Keratinocyte (primary cell): ENCODE measurements at regions not wholly inside any gene's neighbourhood (a gene's known extent, or its start where the extent isn't known, plus 50 kb on each side); places are given as distances from the start of the nearest gene placed in this dataset.

Experiments used
- DNase-seq: peaks from one replicate; pipeline ENCODE4 v3.0.0-alpha.2; 2011; ENCODE audit warnings: low read depth, missing footprints, low spot score
- FAIRE-seq: peaks from 2 replicates; lab custom pipeline; 2011; peaks lifted over from hg19 to GRCh38; lab: Jason Lieb, UNC
- H2AFZ ChIP-seq: 2 replicates; pipeline ENCODE4 v1.6.0; 2012; ENCODE audit warnings: low read length, control low read depth, inconsistent platforms; ENCODE audit not compliant: control insufficient read depth
- H3K27ac ChIP-seq: 2 replicates; pipeline ENCODE4 v1.5.1; 2011; ENCODE audit warnings: low read length; ENCODE audit not compliant: control insufficient read depth, insufficient read depth
- H3K27me3 ChIP-seq: 3 replicates; pipeline ENCODE4 v1.6.0; 2011; ENCODE audit warnings: low read length; ENCODE audit not compliant: control insufficient read depth, insufficient read depth; ENCODE audit errors: extremely low read depth
- H3K36me3 ChIP-seq, 2 experiments: 2 replicates in 1 of 2; 3 replicates in 1 of 2; pipeline ENCODE4 v1.5.1; 2011; ENCODE audit warnings: low read length in 2 of 2, mild to moderate bottlenecking in 1 of 2; ENCODE audit not compliant: control insufficient read depth in 2 of 2, insufficient read depth in 2 of 2; ENCODE audit errors: extremely low read depth in 1 of 2
- H3K4me1 ChIP-seq: 3 replicates; pipeline ENCODE4 v1.5.1; 2011; ENCODE audit warnings: low read length; ENCODE audit not compliant: control insufficient read depth, insufficient read depth; ENCODE audit errors: extremely low read depth
- H3K4me2 ChIP-seq: 3 replicates; pipeline ENCODE4 v1.6.0; 2011; ENCODE audit warnings: low read depth, low read length; ENCODE audit not compliant: control insufficient read depth, insufficient read depth; ENCODE audit errors: extremely low read depth
- H3K4me3 ChIP-seq, 3 experiments: fragments of 200-600 bp in 1 of 3; sonication (generic) in 1 of 3; 2 replicates in 2 of 3; 3 replicates in 1 of 3; pipeline ENCODE4 v1.5.1; 2011 to 2016; ENCODE audit warnings: low read length in 3 of 3, mild to moderate bottlenecking in 3 of 3, control low read depth in 2 of 3, inconsistent platforms in 1 of 3, low read depth in 1 of 3, mixed read lengths in 1 of 3, mixed run types in 1 of 3, moderate library complexity in 1 of 3; ENCODE audit not compliant: control insufficient read depth in 2 of 3, insufficient read depth in 2 of 3; ENCODE audit errors: extremely low read depth in 1 of 3
- H3K79me2 ChIP-seq: 2 replicates; pipeline ENCODE4 v1.6.0; 2012; ENCODE audit warnings: low read length; ENCODE audit not compliant: control insufficient read depth, insufficient read depth
- H3K9ac ChIP-seq: 3 replicates; pipeline ENCODE4 v1.6.0; 2011; ENCODE audit warnings: low read length; ENCODE audit not compliant: control insufficient read depth, insufficient read depth; ENCODE audit errors: extremely low read depth
- H3K9me1 ChIP-seq: 3 replicates; pipeline ENCODE4 v1.6.0; 2011; ENCODE audit warnings: low read length; ENCODE audit not compliant: control insufficient read depth, insufficient read depth; ENCODE audit errors: extremely low read depth
- H3K9me3 ChIP-seq: 2 replicates; pipeline ENCODE4 v1.5.1; 2012; ENCODE audit warnings: low read depth, low read length; ENCODE audit not compliant: control insufficient read depth
- H4K20me1 ChIP-seq: 3 replicates; pipeline ENCODE4 v1.6.0; 2011; ENCODE audit warnings: low read length; ENCODE audit not compliant: control insufficient read depth, insufficient read depth; ENCODE audit errors: extremely low read depth
- EZH2 ChIP-seq: IDR thresholded peaks from one replicate; pipeline ENCODE4 v1.6.1; 2012; ENCODE audit warnings: inconsistent platforms, mild to moderate bottlenecking, low read length, moderate library complexity
- dilution Hi-C: fragments of 300-500 bp; cut with MboI; formaldehyde crosslinking; loops from one replicate; pipeline ENCODE4 v1.7.0; 2020; ENCODE audit warnings: low sequenced_read_pairs; ENCODE audit not compliant: extremely low pct_ligation_motif_present
- TF ChIP-seq, protein P1 (sequence below), 3 experiments: IDR thresholded peaks in 1 of 3; conservative IDR thresholded peaks in 1 of 3; optimal IDR thresholded peaks in 1 of 3; 2 replicates in 2 of 3; 3 replicates in 1 of 3; pipeline versions ENCODE3 to v1.5.1; 2011; ENCODE audit warnings: low read length in 3 of 3, mild to moderate bottlenecking in 3 of 3, moderate library complexity in 2 of 3, control low read depth in 1 of 3, inconsistent platforms in 1 of 3; ENCODE audit not compliant: insufficient read depth in 2 of 3; ENCODE audit errors: extremely low read depth in 1 of 3

DNA sequence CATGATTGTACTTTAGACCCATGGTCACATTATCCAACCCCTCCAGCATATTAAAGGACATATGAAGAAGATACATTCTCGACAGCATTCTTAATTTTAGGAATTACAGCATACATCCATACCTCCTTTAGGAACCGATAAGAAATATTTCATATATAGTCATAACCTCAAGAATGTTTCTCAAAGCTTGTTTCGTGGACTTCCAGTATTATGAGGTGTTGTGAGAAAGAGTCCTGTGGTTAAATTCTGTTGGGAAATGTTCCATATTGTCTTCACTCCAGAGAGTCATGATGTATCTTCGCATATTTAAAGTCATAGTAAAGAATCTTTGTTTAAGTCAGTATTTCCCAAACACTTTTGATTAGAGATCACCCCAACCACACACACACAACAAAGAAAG is 321.0 kb upstream of the SNX7 start:
- dilution Hi-C loops, result no loop called here
- TF ChIP-seq, protein P1, sequence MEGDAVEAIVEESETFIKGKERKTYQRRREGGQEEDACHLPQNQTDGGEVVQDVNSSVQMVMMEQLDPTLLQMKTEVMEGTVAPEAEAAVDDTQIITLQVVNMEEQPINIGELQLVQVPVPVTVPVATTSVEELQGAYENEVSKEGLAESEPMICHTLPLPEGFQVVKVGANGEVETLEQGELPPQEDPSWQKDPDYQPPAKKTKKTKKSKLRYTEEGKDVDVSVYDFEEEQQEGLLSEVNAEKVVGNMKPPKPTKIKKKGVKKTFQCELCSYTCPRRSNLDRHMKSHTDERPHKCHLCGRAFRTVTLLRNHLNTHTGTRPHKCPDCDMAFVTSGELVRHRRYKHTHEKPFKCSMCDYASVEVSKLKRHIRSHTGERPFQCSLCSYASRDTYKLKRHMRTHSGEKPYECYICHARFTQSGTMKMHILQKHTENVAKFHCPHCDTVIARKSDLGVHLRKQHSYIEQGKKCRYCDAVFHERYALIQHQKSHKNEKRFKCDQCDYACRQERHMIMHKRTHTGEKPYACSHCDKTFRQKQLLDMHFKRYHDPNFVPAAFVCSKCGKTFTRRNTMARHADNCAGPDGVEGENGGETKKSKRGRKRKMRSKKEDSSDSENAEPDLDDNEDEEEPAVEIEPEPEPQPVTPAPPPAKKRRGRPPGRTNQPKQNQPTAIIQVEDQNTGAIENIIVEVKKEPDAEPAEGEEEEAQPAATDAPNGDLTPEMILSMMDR (optimal IDR thresholded peaks at IDR 0.05 in 1 of 3, IDR thresholded peaks at IDR 0.05 in 1 of 3, conservative IDR thresholded peaks at IDR 0.05 in 1 of 3; ENCODE audit: extremely low read depth in 1 of 3, insufficient read depth in 2 of 3, low read length in 3 of 3), result no peak
- TF ChIP-seq EZH2, result no peak
- H3K4me2 ChIP-seq, result no peak overlapping the region
- FAIRE-seq, result no peak
- H3K9me3 ChIP-seq, result no peaks in the 10 kb centered on the region
- H3K79me2 ChIP-seq, result no peaks in the 10 kb centered on the region
- H3K4me3 ChIP-seq, result no peak overlapping the region
- no peak for DNase-seq
- no peaks in the 10 kb centered on the region for H4K20me1 ChIP-seq
- H2AFZ ChIP-seq, result no peak overlapping the region
- no peak overlapping the region for H3K27ac ChIP-seq
- H3K4me1 ChIP-seq, result no peaks in the 10 kb centered on the region
- no peaks in the 10 kb centered on the region for H3K27me3 ChIP-seq
- no peak overlapping the region for H3K9ac ChIP-seq
- H3K9me1 ChIP-seq, result no peaks in the 10 kb centered on the region
- no peaks in the 10 kb centered on the region for H3K36me3 ChIP-seq

DNA sequence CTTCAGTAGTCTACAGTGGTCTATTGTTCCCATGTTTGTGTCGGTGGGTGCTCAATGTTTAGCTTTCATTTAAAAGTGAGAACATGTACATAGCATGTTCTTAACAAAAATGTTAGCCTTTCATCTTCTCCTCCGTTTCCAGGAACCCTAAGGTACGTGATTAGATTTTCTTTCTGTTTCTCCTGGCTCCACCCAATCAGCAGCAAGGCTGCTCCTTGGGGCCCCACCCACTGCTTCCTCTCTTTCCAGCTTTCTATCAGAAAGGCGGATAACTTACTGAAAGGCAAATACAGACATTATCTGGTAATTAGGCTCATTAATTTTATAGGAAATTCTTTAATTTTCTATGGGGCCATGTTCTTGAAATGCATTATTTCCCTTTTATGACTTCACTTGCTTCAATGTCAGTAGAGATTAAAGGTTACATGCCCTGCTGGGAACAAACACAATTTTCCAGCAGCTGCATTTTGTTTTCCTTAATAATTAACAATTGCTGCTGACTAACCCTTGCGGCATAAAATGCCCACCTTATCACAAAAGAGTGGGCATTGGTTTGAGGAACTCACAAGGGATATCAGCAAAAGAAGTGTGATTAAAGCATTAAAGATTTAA is 324.9 kb upstream of the SNX7 start:
- Histone ChIP-seq H3K9ac (no peak overlapping the region), H3K27me3 (no peaks in the 10 kb centered on the region), H3K36me3 (no peaks in the 10 kb centered on the region), H3K79me2 (no peaks in the 10 kb centered on the region), H3K4me3 (no peak overlapping the region), H3K9me3 (no peaks in the 10 kb centered on the region), H2AFZ (no peak overlapping the region), H3K4me1 (peaks cover 12% of the 10 kb centered on the region), H3K4me2 (no peak overlapping the region), H3K9me1 (no peaks in the 10 kb centered on the region), H4K20me1 (no peaks in the 10 kb centered on the region), H3K27ac (no peak overlapping the region)
- dilution Hi-C loops, result no loop called here
- DNase-seq, result no peak
- no peak for TF ChIP-seq EZH2
- TF ChIP-seq, protein P1 (optimal IDR thresholded peaks at IDR 0.05 in 1 of 3, IDR thresholded peaks at IDR 0.05 in 1 of 3, conservative IDR thresholded peaks at IDR 0.05 in 1 of 3; ENCODE audit: extremely low read depth in 1 of 3, insufficient read depth in 2 of 3, low read length in 3 of 3), result no peak
- FAIRE-seq, result no peak
